ENCODE measurements at regions not wholly inside any gene's neighbourhood (a gene's known extent, or its start where the extent isn't known, plus 50 kb on each side); places are given as distances from the start of the nearest gene placed in this dataset.

DNA sequence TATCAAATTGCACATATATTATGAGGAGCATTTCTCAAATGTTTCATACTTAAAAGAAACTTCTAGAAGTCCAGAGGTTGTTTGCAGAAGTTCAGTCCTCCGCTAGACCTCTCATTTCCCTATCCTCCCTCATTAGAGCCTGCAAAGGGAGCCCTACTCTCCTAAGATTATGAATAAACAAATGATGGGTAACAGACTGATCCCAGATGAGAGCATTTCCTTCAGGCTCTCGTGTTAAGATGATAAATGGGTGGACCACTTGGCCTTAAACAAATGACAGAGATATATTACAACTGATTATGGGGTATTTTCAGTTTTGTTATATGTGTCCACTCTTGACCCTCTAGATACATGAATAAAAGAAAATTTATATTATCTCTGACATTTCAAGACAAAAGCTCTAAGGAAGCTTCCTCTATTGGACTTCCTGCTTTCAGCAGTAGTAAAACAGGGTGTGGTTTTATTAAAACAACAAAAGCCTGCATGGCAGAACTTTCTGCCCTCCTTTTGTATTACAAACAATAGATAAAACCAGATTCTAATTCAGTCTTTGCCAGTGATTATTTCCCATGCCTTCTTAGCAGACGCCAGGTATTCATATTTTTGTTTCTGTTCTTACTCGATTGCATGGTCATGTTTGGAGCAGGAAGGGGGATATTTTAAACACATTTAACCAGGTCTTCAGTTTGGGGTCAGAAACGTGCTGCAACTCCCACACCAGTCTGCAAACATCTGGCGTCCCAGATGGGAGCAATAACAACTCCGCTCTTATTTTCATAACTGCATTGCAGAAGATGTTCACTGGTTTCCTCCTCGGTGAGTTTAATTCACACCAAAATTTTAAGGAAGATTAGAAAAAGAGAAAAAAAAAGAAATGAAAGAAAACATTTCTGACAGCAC is 52.4 kb upstream of the FAM204A start:
- ATAC-seq (no peak), DNase-seq (ENCODE audit: low spot score in 2 of 2) (no peak)
- H3K36me3 Mint-ChIP-seq, result no peaks in the 10 kb centered on the region
- H3K4me3 Mint-ChIP-seq, result no peak overlapping the region
- no peak overlapping the region for H3K27ac Mint-ChIP-seq
- no peaks in the 10 kb centered on the region for H3K9me3 Mint-ChIP-seq
- no peaks in the 10 kb centered on the region for H3K4me1 Mint-ChIP-seq

- no peak for ATAC-seq
- no peak for DNase-seq (ENCODE audit: low spot score in 2 of 2)
- H3K4me1 Mint-ChIP-seq, result no peaks in the 10 kb centered on the region
- H3K9me3 Mint-ChIP-seq, result no peaks in the 10 kb centered on the region
- H3K27ac Mint-ChIP-seq, result no peak overlapping the region
- H3K36me3 Mint-ChIP-seq, result no peaks in the 10 kb centered on the region
- no peak overlapping the region for H3K4me3 Mint-ChIP-seq
These were observed 50.6 kb upstream of the FAM204A start for GRCh38 chr10:118392761-118393160.
